Osteocyte (in vitro differentiated cells): ENCODE measurements at regions not wholly inside any gene's neighbourhood (a gene's known extent, or its start where the extent isn't known, plus 50 kb on each side); places are given as distances from the start of the nearest gene placed in this dataset.

ENCODE experiments used
- DNase-seq: peaks from one replicate; pipeline ENCODE4 v3.0.0; 2021; ENCODE audit warnings: mixed read lengths; ENCODE audit not compliant: unreplicated experiment; ENCODE audit errors: extremely low spot score
- H3K27ac Mint-ChIP-seq: one replicate; pipeline ENCODE4 v1.8.0; 2021; ENCODE audit warnings: mild to moderate bottlenecking, mixed read lengths; ENCODE audit not compliant: unreplicated experiment
- H3K27me3 Mint-ChIP-seq: one replicate; pipeline ENCODE4 v1.8.0; 2021; ENCODE audit warnings: mixed read lengths; ENCODE audit not compliant: unreplicated experiment
- H3K36me3 Mint-ChIP-seq: one replicate; pipeline ENCODE4 v1.8.0; 2021; ENCODE audit warnings: mixed read lengths; ENCODE audit not compliant: unreplicated experiment
- H3K4me1 Mint-ChIP-seq: one replicate; pipeline ENCODE4 v1.8.0; 2021; ENCODE audit warnings: mixed read lengths; ENCODE audit not compliant: unreplicated experiment
- H3K4me3 Mint-ChIP-seq: one replicate; pipeline ENCODE4 v1.8.0; 2021; ENCODE audit warnings: mild to moderate bottlenecking, moderate library complexity, mixed read lengths; ENCODE audit not compliant: unreplicated experiment
- H3K9me3 Mint-ChIP-seq: one replicate; pipeline ENCODE4 v1.8.0; 2021; ENCODE audit warnings: mixed read lengths; ENCODE audit not compliant: unreplicated experiment
- CTCF ChIP-seq: fragments of 200-600 bp; sonication (generic); IDR thresholded peaks from 2 replicates; pipeline ENCODE4 v1.5.0; 2021; ENCODE audit warnings: antibody characterized with exemption, mild to moderate bottlenecking, moderate library complexity

- H3K9me3 Mint-ChIP-seq, result peaks cover 5% of the 10 kb centered on the region
- peaks cover 2% of the 10 kb centered on the region for H3K4me1 Mint-ChIP-seq
- H3K27ac Mint-ChIP-seq, result no peak overlapping the region
- H3K36me3 Mint-ChIP-seq, result no peaks in the 10 kb centered on the region
- TF ChIP-seq CTCF, result no peak
- H3K4me3 Mint-ChIP-seq, result no peak overlapping the region
- DNase-seq, result no peak
- peaks cover 66% of the 10 kb centered on the region for H3K27me3 Mint-ChIP-seq
These were observed 210.7 kb downstream of the TLE3 start for GRCh38 chr15:69887009-69887408.

- H3K36me3 Mint-ChIP-seq, result no peaks in the 10 kb centered on the region
These were observed 210.2 kb downstream of the TLE3 start for GRCh38 chr15:69887553-69887952.

GRCh38 chr15:69888406-69888805 is 209.3 kb downstream of the TLE3 start:
- no peak for DNase-seq
- H3K36me3 Mint-ChIP-seq, result no peaks in the 10 kb centered on the region
- H3K27ac Mint-ChIP-seq, result no peak overlapping the region
- peaks cover 2% of the 10 kb centered on the region for H3K9me3 Mint-ChIP-seq
- TF ChIP-seq CTCF, result no peak
- peaks cover 61% of the 10 kb centered on the region for H3K27me3 Mint-ChIP-seq
- H3K4me3 Mint-ChIP-seq, result no peak overlapping the region
- H3K4me1 Mint-ChIP-seq, result peaks cover 2% of the 10 kb centered on the region

More at GRCh38 chr15:69887553-69887952, 210.2 kb downstream of the TLE3 start:
- Mint-ChIP-seq H3K4me1 (peaks cover 2% of the 10 kb centered on the region), H3K4me3 (no peak overlapping the region), H3K27me3 (peaks cover 60% of the 10 kb centered on the region), H3K9me3 (peaks cover 5% of the 10 kb centered on the region), H3K27ac (no peak overlapping the region)
- DNase-seq, result no peak
- TF ChIP-seq CTCF, result no peak

GRCh38 chr15:69891070-69891536 is 206.6 kb downstream of the TLE3 start:
- no peak overlapping the region for H3K27ac Mint-ChIP-seq

GRCh38 chr15:69891606-69892005 is 206.1 kb downstream of the TLE3 start:
- no peak for DNase-seq
- no peak for TF ChIP-seq CTCF
- Mint-ChIP-seq H3K4me1 (peaks cover 2% of the 10 kb centered on the region), H3K36me3 (no peaks in the 10 kb centered on the region), H3K27ac (no peak overlapping the region), H3K9me3 (no peaks in the 10 kb centered on the region), H3K27me3 (peaks cover 56% of the 10 kb centered on the region), H3K4me3 (no peak overlapping the region)

More at GRCh38 chr15:69891070-69891536, 206.6 kb downstream of the TLE3 start:
- Mint-ChIP-seq H3K4me3 (no peak overlapping the region), H3K4me1 (peaks cover 2% of the 10 kb centered on the region), H3K36me3 (no peaks in the 10 kb centered on the region), H3K27me3 (peaks cover 57% of the 10 kb centered on the region), H3K9me3 (no peaks in the 10 kb centered on the region)
- no peak for TF ChIP-seq CTCF
- no peak for DNase-seq
